KMS-11 (cell line): ENCODE measurements at regions not wholly inside any gene's neighbourhood (a gene's known extent, or its start where the extent isn't known, plus 50 kb on each side); places are given as distances from the start of the nearest gene placed in this dataset.

Experiments
- H2AFZ ChIP-seq: fragments of 200-600 bp; sonication (generic); 2 replicates; pipeline ENCODE4 v1.6.1; 2016; ENCODE audit warnings: antibody characterized with exemption, mixed run types, low read depth
- H3K27ac ChIP-seq: fragments of 200-600 bp; sonication (generic); 2 replicates; pipeline ENCODE4 v1.6.1; 2016; ENCODE audit warnings: mild to moderate bottlenecking, mixed run types
- H3K27me3 ChIP-seq: fragments of 200-600 bp; sonication (generic); 2 replicates; pipeline ENCODE4 v1.6.1; 2017; ENCODE audit warnings: mild to moderate bottlenecking, low read depth, mixed run types, moderate library complexity; ENCODE audit not compliant: insufficient read depth
- H3K36me3 ChIP-seq: fragments of 200-600 bp; sonication (generic); 2 replicates; pipeline ENCODE4 v1.6.1; 2017; ENCODE audit warnings: mild to moderate bottlenecking, mixed run types; ENCODE audit not compliant: insufficient read depth
- H3K4me1 ChIP-seq: fragments of 200-600 bp; sonication (generic); 2 replicates; pipeline ENCODE4 v1.6.1; 2016; ENCODE audit warnings: mild to moderate bottlenecking, low read depth, mixed run types; ENCODE audit not compliant: poor library complexity, severe bottlenecking
- H3K4me2 ChIP-seq: fragments of 200-600 bp; sonication (generic); 2 replicates; pipeline ENCODE4 v1.7.0; 2016; ENCODE audit warnings: mild to moderate bottlenecking, mixed run types
- H3K4me3 ChIP-seq: fragments of 200-600 bp; sonication (generic); IDR thresholded peaks from 2 replicates; pipeline ENCODE4 v1.6.1; 2017; ENCODE audit warnings: low read depth, low read length, mixed read lengths; ENCODE audit not compliant: insufficient read depth
- H3K79me2 ChIP-seq: fragments of 200-600 bp; sonication (generic); 2 replicates; pipeline ENCODE4 v1.6.1; 2016; ENCODE audit warnings: low read depth, mixed run types; ENCODE audit not compliant: insufficient read depth
- H3K9ac ChIP-seq: fragments of 200-600 bp; sonication (generic); 2 replicates; pipeline ENCODE4 v1.6.1; 2016; ENCODE audit warnings: mild to moderate bottlenecking, mixed run types
- H4K20me1 ChIP-seq: fragments of 200-600 bp; sonication (generic); 2 replicates; pipeline ENCODE4 v1.6.1; 2016; ENCODE audit warnings: mild to moderate bottlenecking, mixed run types; ENCODE audit not compliant: insufficient read depth
- TF ChIP-seq, protein P1 (sequence below): fragments of 200-600 bp; sonication (generic); conservative IDR thresholded peaks from 2 replicates; pipeline ENCODE4 v1.6.1; 2017; ENCODE audit warnings: low read depth, mild to moderate bottlenecking, antibody characterized with exemption, low read length, moderate library complexity, mixed read lengths

DNA sequence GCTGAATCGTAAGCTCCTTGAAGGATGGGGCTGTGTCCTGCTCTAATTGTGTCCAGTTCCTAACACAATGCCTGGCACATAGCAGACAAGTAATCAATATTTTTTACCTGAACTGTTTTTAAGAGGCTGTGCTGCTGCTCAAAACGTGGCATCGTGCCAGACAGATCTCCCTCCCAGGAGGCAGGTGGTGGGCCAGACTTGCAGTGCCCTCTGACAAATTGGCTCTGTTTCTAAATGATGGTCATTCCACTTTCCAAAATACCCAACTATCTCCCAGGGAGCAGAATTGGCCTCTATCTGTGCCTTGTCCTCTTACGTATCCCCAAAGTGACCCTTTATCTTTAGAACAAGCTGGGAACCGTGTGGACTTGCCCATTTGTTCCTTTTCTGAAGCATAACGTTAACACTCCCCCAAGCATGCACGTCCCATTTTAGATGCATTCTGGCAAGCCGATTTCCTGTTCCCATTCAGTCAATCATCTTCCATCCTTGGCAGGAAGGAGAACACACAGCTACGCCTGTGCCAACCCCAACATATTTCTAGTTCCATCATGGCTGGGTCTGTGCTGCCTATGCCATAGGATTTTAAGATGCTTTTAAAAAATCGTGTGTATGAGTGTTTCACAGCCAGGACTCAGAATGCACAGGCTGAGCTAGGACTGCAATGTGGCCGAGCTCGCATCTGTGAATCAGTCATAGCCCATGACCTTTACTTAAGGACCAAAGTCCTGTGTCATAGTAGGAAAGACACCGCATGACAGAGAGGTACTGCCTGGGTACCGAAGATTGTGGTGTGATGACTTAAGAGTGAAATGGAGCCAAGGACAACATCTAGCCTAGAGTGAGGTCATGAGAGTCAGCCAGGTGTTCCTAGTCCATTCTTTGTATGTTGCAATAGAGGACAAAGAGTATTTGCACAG lies 408.6 kb downstream of the PRDM2 start:
- no peaks in the 10 kb centered on the region for H3K79me2 ChIP-seq
- H3K4me1 ChIP-seq = no peaks in the 10 kb centered on the region
- no peak overlapping the region for H3K27ac ChIP-seq
- H3K4me3 ChIP-seq = no peak overlapping the region
- TF ChIP-seq, protein P1, sequence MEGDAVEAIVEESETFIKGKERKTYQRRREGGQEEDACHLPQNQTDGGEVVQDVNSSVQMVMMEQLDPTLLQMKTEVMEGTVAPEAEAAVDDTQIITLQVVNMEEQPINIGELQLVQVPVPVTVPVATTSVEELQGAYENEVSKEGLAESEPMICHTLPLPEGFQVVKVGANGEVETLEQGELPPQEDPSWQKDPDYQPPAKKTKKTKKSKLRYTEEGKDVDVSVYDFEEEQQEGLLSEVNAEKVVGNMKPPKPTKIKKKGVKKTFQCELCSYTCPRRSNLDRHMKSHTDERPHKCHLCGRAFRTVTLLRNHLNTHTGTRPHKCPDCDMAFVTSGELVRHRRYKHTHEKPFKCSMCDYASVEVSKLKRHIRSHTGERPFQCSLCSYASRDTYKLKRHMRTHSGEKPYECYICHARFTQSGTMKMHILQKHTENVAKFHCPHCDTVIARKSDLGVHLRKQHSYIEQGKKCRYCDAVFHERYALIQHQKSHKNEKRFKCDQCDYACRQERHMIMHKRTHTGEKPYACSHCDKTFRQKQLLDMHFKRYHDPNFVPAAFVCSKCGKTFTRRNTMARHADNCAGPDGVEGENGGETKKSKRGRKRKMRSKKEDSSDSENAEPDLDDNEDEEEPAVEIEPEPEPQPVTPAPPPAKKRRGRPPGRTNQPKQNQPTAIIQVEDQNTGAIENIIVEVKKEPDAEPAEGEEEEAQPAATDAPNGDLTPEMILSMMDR = no peak
- H3K4me2 ChIP-seq = no peak overlapping the region
- H3K36me3 ChIP-seq = no peaks in the 10 kb centered on the region
- H3K9ac ChIP-seq = no peak overlapping the region
- no peak overlapping the region for H2AFZ ChIP-seq
- H3K27me3 ChIP-seq = no peaks in the 10 kb centered on the region
- no peaks in the 10 kb centered on the region for H4K20me1 ChIP-seq

DNA sequence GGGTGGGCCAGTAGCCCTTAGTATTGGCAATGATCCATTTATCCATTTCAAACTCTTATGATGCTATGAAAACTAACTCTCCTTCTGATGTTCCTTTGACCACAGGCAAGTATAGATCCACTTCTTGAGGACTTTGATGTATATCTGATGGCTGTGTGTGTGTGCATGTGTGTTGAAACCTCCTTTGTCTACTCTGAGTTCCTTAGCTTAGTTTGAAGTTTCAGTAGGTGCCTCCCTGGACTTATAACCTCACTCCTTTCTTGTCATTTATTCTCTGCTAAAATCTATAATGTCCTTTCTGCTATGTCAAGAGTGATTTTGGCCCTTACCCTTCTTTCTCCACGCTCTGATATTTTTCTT lies 409.3 kb downstream of the PRDM2 start:
- no peak overlapping the region for H3K4me3 ChIP-seq
- TF ChIP-seq, protein P1 = no peak
- no peak overlapping the region for H2AFZ ChIP-seq
- H3K27ac ChIP-seq = no peak overlapping the region
- H3K36me3 ChIP-seq = no peaks in the 10 kb centered on the region
- no peaks in the 10 kb centered on the region for H3K79me2 ChIP-seq
- H3K9ac ChIP-seq = no peak overlapping the region
- no peaks in the 10 kb centered on the region for H3K4me1 ChIP-seq
- no peaks in the 10 kb centered on the region for H4K20me1 ChIP-seq
- no peak overlapping the region for H3K4me2 ChIP-seq
- no peaks in the 10 kb centered on the region for H3K27me3 ChIP-seq

DNA sequence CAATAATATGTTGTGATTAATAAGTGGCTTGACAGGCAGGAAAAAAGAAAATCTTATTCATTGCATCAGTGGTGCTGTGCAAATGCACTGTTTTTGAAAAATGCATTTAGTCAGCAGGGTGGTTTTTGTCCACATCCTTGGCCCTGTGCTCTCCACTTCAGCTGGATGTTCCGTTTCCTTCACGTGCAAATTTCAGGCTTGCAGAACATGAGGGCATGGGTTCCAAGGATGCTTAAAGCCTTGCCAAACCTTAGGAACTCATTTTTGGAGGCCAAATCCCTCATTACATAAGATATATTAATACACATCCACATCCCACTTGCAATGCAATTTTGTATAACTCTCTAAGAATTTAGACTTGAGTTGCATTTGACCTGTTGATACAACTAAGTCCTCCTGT lies 410.1 kb downstream of the PRDM2 start:
- H3K27me3 ChIP-seq = no peaks in the 10 kb centered on the region
- no peak overlapping the region for H3K4me3 ChIP-seq
- H2AFZ ChIP-seq = no peak overlapping the region

DNA sequence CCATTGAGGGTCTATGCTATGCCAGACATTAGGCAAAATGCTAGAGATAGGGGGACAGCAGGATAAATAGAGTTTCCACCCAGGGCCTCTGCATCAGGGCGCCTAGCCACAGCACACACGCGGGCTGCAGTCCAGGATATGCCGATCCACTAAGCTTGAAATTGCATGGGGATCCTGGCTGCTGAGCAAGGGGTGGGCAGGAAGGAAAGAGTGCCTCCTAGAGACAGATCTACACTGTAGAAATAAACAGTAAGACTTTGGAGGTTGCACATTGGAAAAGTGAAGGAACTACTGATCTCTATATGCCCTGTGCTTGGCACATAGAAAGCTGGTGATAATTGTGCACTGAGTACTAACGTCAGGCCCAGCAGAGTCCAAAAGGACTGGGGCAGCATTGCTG lies 411.1 kb downstream of the PRDM2 start:
- H2AFZ ChIP-seq = no peak overlapping the region
- H3K36me3 ChIP-seq = no peaks in the 10 kb centered on the region
- no peaks in the 10 kb centered on the region for H4K20me1 ChIP-seq
- no peak overlapping the region for H3K4me2 ChIP-seq
- no peak overlapping the region for H3K9ac ChIP-seq
- H3K4me3 ChIP-seq = no peak overlapping the region
- H3K27me3 ChIP-seq = no peaks in the 10 kb centered on the region
- no peaks in the 10 kb centered on the region for H3K4me1 ChIP-seq
- TF ChIP-seq, protein P1 = no peak
- no peak overlapping the region for H3K27ac ChIP-seq
- H3K79me2 ChIP-seq = no peaks in the 10 kb centered on the region

More for the DNA sequence above, 410.1 kb downstream of the PRDM2 start:
- no peaks in the 10 kb centered on the region for H3K4me1 ChIP-seq
- TF ChIP-seq, protein P1 = no peak
- no peaks in the 10 kb centered on the region for H4K20me1 ChIP-seq
- H3K79me2 ChIP-seq = no peaks in the 10 kb centered on the region
- H3K4me2 ChIP-seq = no peak overlapping the region
- no peak overlapping the region for H3K27ac ChIP-seq
- H3K9ac ChIP-seq = no peak overlapping the region
- no peaks in the 10 kb centered on the region for H3K36me3 ChIP-seq
